ENCODE measurements at regions not wholly inside any gene's neighbourhood (a gene's known extent, or its start where the extent isn't known, plus 50 kb on each side); places are given as distances from the start of the nearest gene placed in this dataset.

- Histone ChIP-seq H3K4me2 (ENCODE audit: low read length) (no peak overlapping the region), H3K9me3 (ENCODE audit: low read length) (no peaks in the 10 kb centered on the region), H3K4me3 (ENCODE audit: low read depth, low read length, poor library complexity, severe bottlenecking) (no peak overlapping the region), H3K4me1 (ENCODE audit: insufficient read depth, low read length, poor library complexity, severe bottlenecking) (no peaks in the 10 kb centered on the region), H3K9me2 (ENCODE audit: insufficient read depth, low read length) (no peaks in the 10 kb centered on the region), H3K36me3 (ENCODE audit: insufficient read depth, low read length) (no peaks in the 10 kb centered on the region), H3K27ac (ENCODE audit: low read depth, low read length, poor library complexity, severe bottlenecking) (no peak overlapping the region), H3K79me2 (ENCODE audit: insufficient read depth, low read depth, low read length) (no peaks in the 10 kb centered on the region), H2AFZ (ENCODE audit: low read length) (no peak overlapping the region), H4K20me1 (ENCODE audit: insufficient read depth, low read length) (no peaks in the 10 kb centered on the region)
- no peak for TF ChIP-seq EZH2phosphoT487 (IDR thresholded peaks at IDR 0.05; ENCODE audit: borderline replicate concordance, low read depth, low read length)
- no peak for TF ChIP-seq CTCF (conservative IDR thresholded peaks at IDR 0.05; ENCODE audit: low read length)
- intact Hi-C loops (cut with micrococcal nuclease; ENCODE audit: unreplicated experiment), result no loop called here
- ChIA-PET CTCF (ENCODE audit: unreplicated experiment) (no interaction called here), POLR2A (no interaction called here)
- no peak for DNase-seq (ENCODE audit: low spot score)
- no TSS peak for BruUV-seq (replicated peaks)
Measured at GRCh38 chrY:21005531-21005930, 249.6 kb downstream of the RPS4Y2 start.

- H3K9me2 ChIP-seq (ENCODE audit: insufficient read depth, low read length), result no peaks in the 10 kb centered on the region
- TF ChIP-seq EZH2phosphoT487 (IDR thresholded peaks at IDR 0.05; ENCODE audit: borderline replicate concordance, low read depth, low read length) (no peak), CTCF (conservative IDR thresholded peaks at IDR 0.05; ENCODE audit: low read length) (no peak)
- no peak overlapping the region for H3K27ac ChIP-seq (ENCODE audit: low read depth, low read length, poor library complexity, severe bottlenecking)
- no peak for DNase-seq (ENCODE audit: low spot score)
- H3K36me3 ChIP-seq (ENCODE audit: insufficient read depth, low read length), result no peaks in the 10 kb centered on the region
- H3K4me2 ChIP-seq (ENCODE audit: low read length), result no peak overlapping the region
- no peaks in the 10 kb centered on the region for H4K20me1 ChIP-seq (ENCODE audit: insufficient read depth, low read length)
- H3K4me1 ChIP-seq (ENCODE audit: insufficient read depth, low read length, poor library complexity, severe bottlenecking), result no peaks in the 10 kb centered on the region
- no TSS peak for BruUV-seq (replicated peaks)
- ChIA-PET CTCF (ENCODE audit: unreplicated experiment) (no interaction called here), POLR2A (no interaction called here)
- intact Hi-C loops (cut with micrococcal nuclease; ENCODE audit: unreplicated experiment), result no loop called here
- no peak overlapping the region for H2AFZ ChIP-seq (ENCODE audit: low read length)
- H3K79me2 ChIP-seq (ENCODE audit: insufficient read depth, low read depth, low read length), result no peaks in the 10 kb centered on the region
- H3K9me3 ChIP-seq (ENCODE audit: low read length), result no peaks in the 10 kb centered on the region
- no peak overlapping the region for H3K4me3 ChIP-seq (ENCODE audit: low read depth, low read length, poor library complexity, severe bottlenecking)
Measured at GRCh38 chrY:21021811-21022210, 265.9 kb downstream of the RPS4Y2 start.

GRCh38 chrY:21022326-21023044 is 266.6 kb downstream of the RPS4Y2 start:
- no peak overlapping the region for H3K4me3 ChIP-seq (ENCODE audit: low read depth, low read length, poor library complexity, severe bottlenecking)
- no peaks in the 10 kb centered on the region for H3K79me2 ChIP-seq (ENCODE audit: insufficient read depth, low read depth, low read length)
- no peaks in the 10 kb centered on the region for H4K20me1 ChIP-seq (ENCODE audit: insufficient read depth, low read length)
- H2AFZ ChIP-seq (ENCODE audit: low read length), result no peak overlapping the region
- BruUV-seq (replicated peaks), result no TSS peak
- POLR2A ChIA-PET, result no interaction called here
- no peaks in the 10 kb centered on the region for H3K9me3 ChIP-seq (ENCODE audit: low read length)
- no peak overlapping the region for H3K27ac ChIP-seq (ENCODE audit: low read depth, low read length, poor library complexity, severe bottlenecking)
- no peaks in the 10 kb centered on the region for H3K9me2 ChIP-seq (ENCODE audit: insufficient read depth, low read length)
- TF ChIP-seq CTCF (conservative IDR thresholded peaks at IDR 0.05; ENCODE audit: low read length), result no peak
- TF ChIP-seq EZH2phosphoT487 (IDR thresholded peaks at IDR 0.05; ENCODE audit: borderline replicate concordance, low read depth, low read length), result no peak
- no peaks in the 10 kb centered on the region for H3K36me3 ChIP-seq (ENCODE audit: insufficient read depth, low read length)
- CTCF ChIA-PET (ENCODE audit: unreplicated experiment), result no interaction called here
- intact Hi-C loops (cut with micrococcal nuclease; ENCODE audit: unreplicated experiment), result no loop called here
- H3K4me2 ChIP-seq (ENCODE audit: low read length), result no peak overlapping the region
- DNase-seq (ENCODE audit: low spot score), result no peak
- no peaks in the 10 kb centered on the region for H3K4me1 ChIP-seq (ENCODE audit: insufficient read depth, low read length, poor library complexity, severe bottlenecking)
